DLD1 (cell line): ENCODE measurements at regions not wholly inside any gene's neighbourhood (a gene's known extent, or its start where the extent isn't known, plus 50 kb on each side); places are given as distances from the start of the nearest gene placed in this dataset.

ENCODE experiments used
- in situ Hi-C: cut with HindIII; loops from 2 replicates; pipeline ENCODE4 v1.10.0; 2017; ENCODE audit warnings: low sequenced_read_pairs

DNA sequence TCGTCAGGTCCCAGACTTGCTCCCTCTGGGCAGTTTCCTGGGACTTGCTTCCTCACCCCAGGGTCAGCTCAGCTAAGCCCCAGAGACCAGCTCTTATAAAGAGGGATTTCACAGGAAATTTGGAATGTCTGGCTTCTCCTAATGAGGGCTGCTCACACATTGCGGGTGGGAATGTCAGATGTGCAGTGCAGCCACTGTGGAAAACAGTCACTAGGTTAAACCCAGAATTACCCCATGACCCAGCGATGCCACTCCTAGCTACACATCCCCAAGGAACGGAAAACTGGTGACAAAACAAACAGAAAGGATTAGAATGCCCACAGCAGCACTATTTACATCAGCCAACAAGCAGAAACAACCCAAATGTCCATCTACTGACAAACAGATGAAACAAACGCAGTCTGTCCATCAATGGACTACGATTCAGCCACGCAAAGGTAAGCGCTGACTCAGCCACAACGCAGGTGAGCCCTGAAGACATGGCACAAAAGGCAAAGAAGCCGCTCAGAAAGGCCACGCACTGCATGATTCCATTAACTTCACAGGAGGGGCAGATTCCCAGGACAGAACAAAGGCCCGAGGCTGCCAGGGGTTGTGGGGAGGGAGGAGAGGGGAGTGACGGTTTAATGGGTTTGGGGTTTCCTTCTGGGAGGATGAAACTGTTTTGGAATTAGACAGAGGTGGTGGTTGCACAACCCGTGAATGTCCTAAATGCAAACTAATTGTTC is 63.0 kb downstream of the NCOR2 start:
- in situ Hi-C loops = no loop called here

GRCh38 chr12:124503305-124503704 is 64.1 kb downstream of the NCOR2 start:
- in situ Hi-C loops = no loop called here

DNA sequence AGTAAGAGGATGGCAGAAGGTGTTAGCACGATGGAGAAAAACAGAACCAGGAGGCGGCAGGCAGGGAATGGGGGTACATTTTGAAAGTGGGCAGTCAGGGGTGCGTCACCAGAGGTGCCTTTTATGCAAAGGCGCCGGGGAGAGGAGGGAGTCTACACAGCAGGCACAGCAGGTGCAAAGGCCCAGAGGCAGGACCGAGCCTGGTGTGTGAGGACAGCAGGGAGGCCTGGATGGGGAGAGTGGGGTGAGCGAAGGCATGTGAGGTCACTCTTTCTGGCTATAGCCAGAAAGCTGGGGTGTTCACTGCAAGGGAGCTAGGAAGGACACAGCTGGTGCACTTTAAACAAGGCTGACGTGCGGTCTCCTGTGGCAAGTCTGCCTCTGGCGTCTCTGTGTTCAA is 65.0 kb downstream of the NCOR2 start:
- in situ Hi-C loops = no loop called here

DNA sequence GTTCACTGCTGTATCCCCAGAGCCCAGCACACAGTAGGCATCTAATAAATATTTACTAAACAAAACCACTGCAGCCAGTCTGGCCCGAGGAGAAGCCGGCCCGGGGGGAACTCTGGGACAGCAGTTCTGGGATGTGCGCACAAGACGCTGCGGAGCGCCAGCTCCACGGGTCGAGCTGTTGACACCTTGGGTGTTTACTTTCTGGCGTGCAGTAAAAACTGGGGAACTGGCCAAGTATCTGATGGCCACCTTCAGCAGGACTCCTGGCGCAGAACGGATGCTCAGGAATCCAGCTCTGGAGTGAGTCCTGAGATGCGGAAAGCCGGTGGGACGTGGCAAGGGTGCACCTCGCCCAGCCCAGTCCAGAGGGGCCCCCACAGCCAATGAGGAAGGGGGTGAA is 65.6 kb downstream of the NCOR2 start:
- in situ Hi-C loops = no loop called here

DNA sequence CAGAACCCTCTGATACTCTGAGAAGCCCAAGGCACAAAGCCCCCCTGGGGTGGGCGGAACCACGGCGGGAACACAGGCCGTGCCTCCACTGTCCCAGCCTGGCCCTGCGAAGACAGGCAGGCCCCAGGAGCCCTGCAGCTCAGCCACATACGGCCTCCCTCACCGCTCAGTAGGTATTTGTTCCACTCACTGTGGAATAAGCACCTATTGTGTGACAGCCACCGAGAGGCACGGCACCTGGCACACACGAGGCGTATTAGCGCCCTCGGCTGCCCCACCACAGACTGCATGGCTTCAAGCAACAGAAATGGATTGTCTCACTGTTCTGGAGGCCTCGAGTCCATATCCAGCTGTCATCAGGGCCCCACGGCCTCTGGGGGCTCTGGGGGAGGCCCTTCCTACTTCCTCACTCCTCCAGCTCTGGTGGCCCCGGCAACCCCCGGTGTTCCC is 66.3 kb downstream of the NCOR2 start:
- in situ Hi-C loops = no loop called here

- in situ Hi-C loops = loop anchor here (10.0 kb wide), 2 partner anchors 105 to 235 kb away; no protein-coding TSS in a partner anchor
Measured at GRCh38 chr12:124499898-124500244, 67.5 kb downstream of the NCOR2 start.

GRCh38 chr12:124499190-124499753 is 68.1 kb downstream of the NCOR2 start:
- in situ Hi-C loops = loop anchor here (10.0 kb wide), 2 partner anchors 104 to 236 kb away; no protein-coding TSS in a partner anchor

DNA sequence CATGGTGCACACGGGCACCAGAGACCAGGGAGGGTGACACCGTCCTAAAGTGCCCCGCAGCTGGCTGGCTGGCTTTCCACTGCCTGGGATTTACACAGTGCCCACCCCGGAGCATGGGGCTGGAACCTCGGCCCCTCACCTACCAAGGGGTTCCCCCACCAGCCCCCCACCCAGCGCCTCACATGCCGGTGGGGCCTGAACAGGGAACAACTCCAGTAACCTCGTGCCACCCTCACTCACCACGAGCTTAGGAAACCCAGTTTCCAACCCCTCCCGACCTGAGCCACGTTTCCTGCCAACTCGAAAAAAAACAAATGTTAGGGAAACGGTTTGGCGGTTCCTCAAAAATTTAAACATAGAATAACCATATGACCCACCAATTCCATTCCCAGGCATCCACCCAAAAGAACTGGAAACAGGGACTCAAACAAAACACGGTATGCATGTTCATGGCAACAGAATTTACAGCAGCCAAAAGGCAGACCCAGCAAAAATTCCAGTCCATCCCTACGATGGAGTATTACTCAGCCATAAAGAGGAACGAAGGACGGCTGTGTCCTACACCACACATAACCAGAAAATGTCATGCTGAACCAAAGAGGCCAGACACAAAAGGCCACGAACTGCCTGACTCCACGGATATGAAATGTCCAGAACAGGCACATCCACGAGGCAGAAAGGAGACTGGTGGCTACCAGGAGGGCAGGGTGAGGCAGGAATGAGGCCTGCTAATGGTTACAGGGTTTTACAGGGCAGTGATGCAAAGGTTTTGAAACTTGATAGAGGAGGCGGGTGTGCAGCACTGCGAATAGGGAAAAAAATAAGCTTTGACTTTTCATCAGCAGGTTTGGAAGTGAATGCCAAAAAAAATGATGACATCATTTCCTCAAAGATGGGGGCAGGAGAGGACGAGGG is 68.9 kb downstream of the NCOR2 start:
- in situ Hi-C loops = loop anchor here (10.0 kb wide), 2 partner anchors 104 to 236 kb away; no protein-coding TSS in a partner anchor

- in situ Hi-C loops = loop anchor here (10.0 kb wide), 2 partner anchors 103 to 237 kb away; no protein-coding TSS in a partner anchor
Measured at GRCh38 chr12:124497658-124498057, 69.8 kb downstream of the NCOR2 start.

GRCh38 chr12:124497039-124497438 is 70.4 kb downstream of the NCOR2 start:
- in situ Hi-C loops = loop anchor here (10.0 kb wide), 2 partner anchors 102 to 238 kb away; no protein-coding TSS in a partner anchor

DNA sequence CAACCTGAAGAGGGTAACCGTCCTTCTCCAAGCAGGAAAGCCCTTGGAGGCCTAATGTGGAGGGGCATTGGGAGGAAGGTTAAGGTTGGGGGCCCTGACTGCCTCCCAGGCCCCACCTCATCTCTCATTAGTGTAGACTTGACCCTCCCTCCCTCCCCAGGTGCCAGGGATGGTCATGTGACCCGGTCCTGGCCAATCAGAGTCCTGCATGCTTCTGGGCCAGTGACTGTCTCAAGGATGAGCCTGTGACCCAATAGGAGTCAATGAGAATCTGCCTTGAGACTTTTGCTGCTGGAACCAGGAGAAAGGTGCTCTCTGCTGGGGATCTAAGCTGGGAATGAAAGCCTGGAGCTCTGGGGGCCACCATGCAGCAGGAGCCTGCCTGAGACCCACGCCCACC is 70.8 kb downstream of the NCOR2 start:
- in situ Hi-C loops = loop anchor here (10.0 kb wide), 2 partner anchors 102 to 238 kb away; no protein-coding TSS in a partner anchor

- in situ Hi-C loops = loop anchor here (10.0 kb wide), 2 partner anchors 101 to 239 kb away; no protein-coding TSS in a partner anchor
Measured at GRCh38 chr12:124495194-124495983, 72.0 kb downstream of the NCOR2 start.

GRCh38 chr12:124494751-124495129 is 72.7 kb downstream of the NCOR2 start:
- in situ Hi-C loops = loop anchor here (10.0 kb wide), 2 partner anchors 100 to 240 kb away; no protein-coding TSS in a partner anchor

GRCh38 chr12:124493809-124494750 is 73.3 kb downstream of the NCOR2 start:
- in situ Hi-C loops = loop anchor here (10.0 kb wide), 2 partner anchors 99 to 241 kb away; no protein-coding TSS in a partner anchor

- in situ Hi-C loops = loop anchor here (10.0 kb wide), 2 partner anchors 98 to 242 kb away; no protein-coding TSS in a partner anchor
Measured at GRCh38 chr12:124492879-124493808, 74.3 kb downstream of the NCOR2 start.

GRCh38 chr12:124491856-124492420 is 75.5 kb downstream of the NCOR2 start:
- in situ Hi-C loops = loop anchor here (10.0 kb wide), 2 partner anchors 97 to 243 kb away; no protein-coding TSS in a partner anchor

GRCh38 chr12:124491310-124491709 is 76.1 kb downstream of the NCOR2 start:
- in situ Hi-C loops = loop anchor here (10.0 kb wide), 2 partner anchors 97 to 243 kb away; no protein-coding TSS in a partner anchor
